ENCODE measurements at regions not wholly inside any gene's neighbourhood (a gene's known extent, or its start where the extent isn't known, plus 50 kb on each side); places are given as distances from the start of the nearest gene placed in this dataset.

- TF ChIP-seq CHD2 (IDR thresholded peaks at IDR 0.05; ENCODE audit: low read depth, low read length) (no peak), FOXM1 (CRISPR knock-in tag; IDR thresholded peaks at IDR 0.05) (no peak), ZNF12 (CRISPR knock-in tag; IDR thresholded peaks at IDR 0.05) (no peak), NBN (conservative IDR thresholded peaks at IDR 0.05) (no peak), THAP7 (CRISPR knock-in tag; IDR thresholded peaks at IDR 0.05) (no peak), CTCF (CRISPR knock-in tag; IDR thresholded peaks at IDR 0.05) (no peak), SP1 (IDR thresholded peaks at IDR 0.05) (no peak), SP1 (CRISPR knock-in tag; IDR thresholded peaks at IDR 0.05) (no peak), CEBPB (IDR thresholded peaks at IDR 0.05; ENCODE audit: borderline replicate concordance, low read depth, low read length) (no peak), FOXP1 (IDR thresholded peaks at IDR 0.05) (no peak), FOXP1 (CRISPR knock-in tag; IDR thresholded peaks at IDR 0.05) (no peak), MAZ (IDR thresholded peaks at IDR 0.05; ENCODE audit: borderline replicate concordance, low read depth, low read length) (no peak), MAZ (CRISPR knock-in tag; IDR thresholded peaks at IDR 0.05; ENCODE audit: low read depth) (no peak), ATF5 (CRISPR knock-in tag; IDR thresholded peaks at IDR 0.05; ENCODE audit: low read depth) (no peak), ZNF530 (CRISPR knock-in tag; IDR thresholded peaks at IDR 0.05; ENCODE audit: low read depth) (no peak)
Observed at GRCh38 chr4:101708293-101709039, 82.1 kb upstream of the BANK1 start.
